ENCODE measurements at regions not wholly inside any gene's neighbourhood (a gene's known extent, or its start where the extent isn't known, plus 50 kb on each side); places are given as distances from the start of the nearest gene placed in this dataset.

GRCh38 chr4:41380511-41381157, 123.9 kb downstream of the UCHL1 start:
- TF ChIP-seq, protein P1, sequence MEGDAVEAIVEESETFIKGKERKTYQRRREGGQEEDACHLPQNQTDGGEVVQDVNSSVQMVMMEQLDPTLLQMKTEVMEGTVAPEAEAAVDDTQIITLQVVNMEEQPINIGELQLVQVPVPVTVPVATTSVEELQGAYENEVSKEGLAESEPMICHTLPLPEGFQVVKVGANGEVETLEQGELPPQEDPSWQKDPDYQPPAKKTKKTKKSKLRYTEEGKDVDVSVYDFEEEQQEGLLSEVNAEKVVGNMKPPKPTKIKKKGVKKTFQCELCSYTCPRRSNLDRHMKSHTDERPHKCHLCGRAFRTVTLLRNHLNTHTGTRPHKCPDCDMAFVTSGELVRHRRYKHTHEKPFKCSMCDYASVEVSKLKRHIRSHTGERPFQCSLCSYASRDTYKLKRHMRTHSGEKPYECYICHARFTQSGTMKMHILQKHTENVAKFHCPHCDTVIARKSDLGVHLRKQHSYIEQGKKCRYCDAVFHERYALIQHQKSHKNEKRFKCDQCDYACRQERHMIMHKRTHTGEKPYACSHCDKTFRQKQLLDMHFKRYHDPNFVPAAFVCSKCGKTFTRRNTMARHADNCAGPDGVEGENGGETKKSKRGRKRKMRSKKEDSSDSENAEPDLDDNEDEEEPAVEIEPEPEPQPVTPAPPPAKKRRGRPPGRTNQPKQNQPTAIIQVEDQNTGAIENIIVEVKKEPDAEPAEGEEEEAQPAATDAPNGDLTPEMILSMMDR (IDR thresholded peaks at IDR 0.05; ENCODE audit: unreplicated experiment) = no peak
- Mint-ChIP-seq H3K4me3 (no peak overlapping the region), H3K27me3 (ENCODE audit: low read depth) (no peaks in the 10 kb centered on the region), H3K4me1 (peaks cover 32% of the 10 kb centered on the region), H3K9me3 (peaks cover 16% of the 10 kb centered on the region), H3K36me3 (peaks cover 12% of the 10 kb centered on the region), H3K27ac (no peak overlapping the region)
- no peak for DNase-seq (ENCODE audit: low spot score in 2 of 2, unreplicated experiment in 2 of 2)

- Mint-ChIP-seq H3K9me3 (peaks cover 16% of the 10 kb centered on the region), H3K36me3 (peaks cover 12% of the 10 kb centered on the region), H3K4me3 (no peak overlapping the region), H3K4me1 (peaks cover 29% of the 10 kb centered on the region), H3K27me3 (ENCODE audit: low read depth) (no peaks in the 10 kb centered on the region), H3K27ac (no peak overlapping the region)
- DNase-seq (ENCODE audit: low spot score in 2 of 2, unreplicated experiment in 2 of 2) = no peak
- TF ChIP-seq, protein P1 (IDR thresholded peaks at IDR 0.05; ENCODE audit: unreplicated experiment) = no peak
Measured at GRCh38 chr4:41381384-41381783, 124.7 kb downstream of the UCHL1 start.

DNA sequence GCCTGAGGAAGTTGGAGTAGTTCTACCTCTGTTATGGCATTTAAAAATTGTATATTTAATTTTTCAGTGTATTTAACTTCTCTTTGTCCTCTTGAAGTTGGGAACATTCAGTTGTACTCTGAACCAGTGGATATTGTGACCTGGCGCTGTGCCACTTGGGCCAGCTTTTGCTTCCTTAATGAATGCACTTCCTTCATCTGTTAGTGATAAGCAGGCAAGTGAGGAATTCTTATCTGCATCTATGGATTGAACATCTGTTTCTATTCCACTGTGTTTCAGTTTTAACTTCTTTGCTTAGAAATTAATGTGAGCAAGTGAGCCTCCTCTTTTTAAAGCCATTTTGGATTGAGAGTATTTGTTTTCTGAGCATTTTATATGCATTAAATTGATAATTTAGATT, 128.3 kb downstream of the UCHL1 start:
- Mint-ChIP-seq H3K27ac (no peak overlapping the region), H3K4me1 (peaks cover 31% of the 10 kb centered on the region), H3K4me3 (no peak overlapping the region), H3K36me3 (peaks cover 5% of the 10 kb centered on the region), H3K27me3 (ENCODE audit: low read depth) (no peaks in the 10 kb centered on the region), H3K9me3 (peaks cover 7% of the 10 kb centered on the region)
- DNase-seq (ENCODE audit: low spot score in 2 of 2, unreplicated experiment in 2 of 2) = peak in 1 of 2 experiments; percentile 44
- TF ChIP-seq, protein P1 (IDR thresholded peaks at IDR 0.05; ENCODE audit: unreplicated experiment) = no peak

DNA sequence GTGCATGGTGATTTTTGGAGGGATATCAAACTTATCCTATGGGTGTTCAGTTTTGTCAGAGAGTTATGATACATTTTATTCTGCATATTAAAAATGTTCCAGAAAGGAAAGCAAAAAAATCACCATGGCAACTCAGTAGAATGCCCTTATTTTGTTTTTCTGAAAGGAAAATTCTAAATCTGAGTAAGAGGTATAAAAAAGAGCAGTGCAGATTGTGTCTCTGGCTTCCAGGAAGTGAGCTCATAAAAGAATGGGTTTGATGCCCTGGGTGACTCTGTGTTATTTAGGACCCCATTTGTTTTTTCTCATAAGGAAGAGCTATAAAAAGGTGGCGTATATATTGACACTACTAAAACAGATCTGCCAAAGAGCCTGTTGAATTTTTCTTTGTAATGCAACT, 128.8 kb downstream of the UCHL1 start:
- peaks cover 5% of the 10 kb centered on the region for H3K36me3 Mint-ChIP-seq
- DNase-seq (ENCODE audit: low spot score in 2 of 2, unreplicated experiment in 2 of 2) = no peak
- TF ChIP-seq, protein P1 (IDR thresholded peaks at IDR 0.05; ENCODE audit: unreplicated experiment) = no peak
- no peak overlapping the region for H3K4me3 Mint-ChIP-seq
- H3K27ac Mint-ChIP-seq = peak overlapping the region; percentile 22
- peaks cover 29% of the 10 kb centered on the region for H3K4me1 Mint-ChIP-seq
- H3K9me3 Mint-ChIP-seq = peaks cover 7% of the 10 kb centered on the region
- H3K27me3 Mint-ChIP-seq (ENCODE audit: low read depth) = no peaks in the 10 kb centered on the region

DNA sequence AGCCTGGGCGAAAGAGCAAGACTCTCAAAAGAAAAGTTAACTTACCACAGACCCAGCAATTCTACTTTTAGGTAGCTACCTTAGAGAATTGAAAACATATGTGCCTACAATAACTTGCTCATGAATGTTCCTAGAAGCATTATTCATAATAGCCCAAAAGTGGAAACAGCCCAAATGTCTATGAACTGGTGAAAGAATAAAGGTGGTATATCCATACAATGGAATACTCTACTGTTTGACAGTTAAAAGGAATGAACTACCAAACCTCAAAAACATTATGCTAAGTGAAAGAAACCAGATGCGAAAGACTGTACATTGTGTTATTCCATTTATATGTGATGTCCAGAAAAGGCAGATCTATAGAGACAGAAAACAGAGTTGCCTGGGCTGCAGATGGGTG, 131.4 kb downstream of the UCHL1 start:
- peaks cover 5% of the 10 kb centered on the region for H3K36me3 Mint-ChIP-seq
- peaks cover 12% of the 10 kb centered on the region for H3K9me3 Mint-ChIP-seq
- no peak for DNase-seq (ENCODE audit: low spot score in 2 of 2, unreplicated experiment in 2 of 2)
- H3K4me1 Mint-ChIP-seq = peaks cover 27% of the 10 kb centered on the region
- no peak overlapping the region for H3K27ac Mint-ChIP-seq
- TF ChIP-seq, protein P1 (IDR thresholded peaks at IDR 0.05; ENCODE audit: unreplicated experiment) = no peak
- H3K4me3 Mint-ChIP-seq = no peak overlapping the region
- no peaks in the 10 kb centered on the region for H3K27me3 Mint-ChIP-seq (ENCODE audit: low read depth)

Data from mesothelial cell of epicardium (in vitro differentiated cells).